K562 (cell line): ENCODE measurements at regions not wholly inside any gene's neighbourhood (a gene's known extent, or its start where the extent isn't known, plus 50 kb on each side); places are given as distances from the start of the nearest gene placed in this dataset.

Source experiments
- ATAC-seq: fragments of 200-7000 bp; cut with Tn5 transposase; 3 replicates; pipeline ENCODE4 v1.9.1; 2020; ENCODE audit warnings: moderate library complexity
- BruUV-seq: library from RNA; stranded (reverse); fragments of 400-500 nt; replicated peaks from 2 replicates; lab custom pipeline; 2021; lab: Mats Ljungman, UMichigan
- CTCF ChIA-PET: fragments of 300-600 bp; formaldehyde crosslinking; extraction: SDS; loops from one replicate; lab custom pipeline; 2021; ENCODE audit warnings: low intra/inter-chr PET ratio; lab: Yijun Ruan, JAX
- POLR2A ChIA-PET: fragments of 300-600, 350-650 bp; sonication (Branson Sonifier 250); formaldehyde crosslinking; extraction: SDS; loops from one replicate; lab custom pipeline; 2021; ENCODE audit warnings: antibody characterized with exemption, inconsistent platforms; lab: Yijun Ruan, JAX
- DNase-seq, 4 experiments: peaks; one replicate each; pipeline versions ENCODE4 v3.0.0 to v3.0.0-alpha.2; 2011 to 2018; ENCODE audit warnings: low spot score in 3 of 4, mixed read lengths in 3 of 4; ENCODE audit errors: extremely low read depth in 1 of 4
- FAIRE-seq: peaks from 2 replicates; lab custom pipeline; 2011; peaks lifted over from hg19 to GRCh38; lab: Jason Lieb, UNC
- H2AFZ ChIP-seq: 2 replicates; pipeline ENCODE4 v1.6.0; 2011; ENCODE audit warnings: low read depth, low read length, control low read depth, inconsistent platforms
- H3K27ac ChIP-seq: fragments of 200-600 bp; 3 replicates; pipeline ENCODE4 v1.8.0; 2011; ENCODE audit warnings: low read depth, mild to moderate bottlenecking, control low read depth, inconsistent platforms, low read length, moderate library complexity, mixed read lengths; ENCODE audit errors: extremely low read depth
- H3K27me3 ChIP-seq, 2 experiments: fragments of 300-600 bp in 1 of 2; 2 replicates in 1 of 2; 3 replicates in 1 of 2; pipeline versions ENCODE4 v1.6.0 to v1.8.0; 2011; ENCODE audit warnings: inconsistent platforms in 2 of 2, low read length in 2 of 2, mild to moderate bottlenecking in 1 of 2, mixed read lengths in 1 of 2, moderate library complexity in 1 of 2; ENCODE audit not compliant: control insufficient read depth in 2 of 2, insufficient read depth in 2 of 2
- H3K36me3 ChIP-seq: fragments of 300-600 bp; 3 replicates; pipeline ENCODE4 v1.8.0; 2011; ENCODE audit warnings: mild to moderate bottlenecking, low read length, inconsistent platforms; ENCODE audit not compliant: control insufficient read depth, insufficient read depth
- H3K4me1 ChIP-seq, 2 experiments: fragments of 200-600 bp in 1 of 2; replicated peaks in 1 of 2; 2 replicates in 1 of 2; 3 replicates in 1 of 2; pipeline versions ENCODE4 v1.5.1 to v1.8.0; 2011; ENCODE audit warnings: inconsistent platforms in 2 of 2, low read length in 2 of 2, mild to moderate bottlenecking in 1 of 2, mixed read lengths in 1 of 2, moderate library complexity in 1 of 2; ENCODE audit not compliant: control insufficient read depth in 2 of 2, insufficient read depth in 2 of 2
- H3K4me2 ChIP-seq: 2 replicates; pipeline ENCODE4 v1.6.1; 2011; ENCODE audit warnings: low read length, control low read depth, inconsistent platforms, mixed read lengths; ENCODE audit not compliant: insufficient read depth
- H3K4me3 ChIP-seq: fragments of 200-600 bp; sonication (generic), shearing (Covaris generic); 2 replicates; pipeline ENCODE4 v1.5.1; 2016; ENCODE audit warnings: control low read depth, inconsistent platforms
- H3K79me2 ChIP-seq: fragments of 200-600 bp; 3 replicates; pipeline ENCODE4 v1.8.0; 2011; ENCODE audit warnings: low read length, inconsistent platforms; ENCODE audit not compliant: control insufficient read depth, insufficient read depth
- H3K9ac ChIP-seq, 2 experiments: 2 replicates each; pipeline versions ENCODE4 v1.6.0 to v1.6.1; 2011; ENCODE audit warnings: low read depth in 2 of 2, low read length in 2 of 2, control low read depth in 1 of 2, inconsistent platforms in 1 of 2, mild to moderate bottlenecking in 1 of 2, mixed read lengths in 1 of 2; ENCODE audit not compliant: insufficient read depth in 1 of 2
- H3K9me1 ChIP-seq: one replicate; pipeline ENCODE4 v1.6.0; 2011; ENCODE audit warnings: inconsistent platforms, mild to moderate bottlenecking, low read length, moderate library complexity; ENCODE audit not compliant: control insufficient read depth, insufficient read depth
- H3K9me3 ChIP-seq: replicated peaks from 2 replicates; pipeline ENCODE4 v1.5.1; 2011; ENCODE audit warnings: low read depth, low read length, inconsistent platforms; ENCODE audit not compliant: control insufficient read depth, insufficient read depth
- H4K20me1 ChIP-seq: replicated peaks from 2 replicates; pipeline ENCODE4 v1.6.1; 2011; ENCODE audit warnings: low read length, inconsistent platforms, mixed read lengths; ENCODE audit not compliant: control insufficient read depth, insufficient read depth
- EHMT2 ChIP-seq: fragments of 450-650 bp; IDR thresholded peaks from 2 replicates; pipeline ENCODE4 v1.6.1; 2018; ENCODE audit warnings: antibody characterized with exemption
- FOXM1 ChIP-seq, 2 experiments: fragments of 450-650 bp in 1 of 2; sonication (generic) in 1 of 2; formaldehyde crosslinking in 1 of 2; IDR thresholded peaks; 2 replicates each; pipeline versions ENCODE4 v1.6.1 to v1.9.0; 2017 to 2022; ENCODE audit warnings: low read depth in 2 of 2, mild to moderate bottlenecking in 2 of 2, missing genetic modification reagents in 1 of 2, moderate library complexity in 1 of 2
- GABPA ChIP-seq: fragments of 200-800 bp; sonication (Bioruptor generic); conservative IDR thresholded peaks from 2 replicates; pipeline ENCODE4 v1.6.1; 2016; ENCODE audit warnings: low read depth, missing genetic modification characterization, missing compliant biosample characterization
- SIX5 ChIP-seq, 2 experiments: IDR thresholded peaks; 2 replicates each; pipeline ENCODE4 v1.6.1; 2011; ENCODE audit warnings: low read length in 2 of 2, borderline replicate concordance in 1 of 2, low read depth in 1 of 2, mild to moderate bottlenecking in 1 of 2, moderate library complexity in 1 of 2; ENCODE audit not compliant: insufficient read depth in 1 of 2
- STAT6 ChIP-seq: sonication (generic); formaldehyde crosslinking; IDR thresholded peaks from 2 replicates; pipeline ENCODE4 v1.8.1; 2023; ENCODE audit warnings: mild to moderate bottlenecking, missing genetic modification reagents
- ZKSCAN8 ChIP-seq: fragments of 200-800 bp; sonication (Bioruptor generic); IDR thresholded peaks from 2 replicates; pipeline ENCODE4 v1.6.1; 2016; ENCODE audit warnings: missing genetic modification characterization, missing compliant biosample characterization
- ZNF12 ChIP-seq: sonication (generic); formaldehyde crosslinking; IDR thresholded peaks from 2 replicates; pipeline ENCODE4 v1.4.0; 2020; ENCODE audit warnings: mild to moderate bottlenecking, missing genetic modification reagents
- WGBS: fragments of 100-300 bp; shearing (Covaris generic); methylation state at CpG from one replicate; pipeline ENCODE4 v1.1.6; 2016; ENCODE audit warnings: low coverage, mixed read lengths; ENCODE audit not compliant: insufficient coverage; ENCODE audit errors: missing lambda C conversion rate; 5-methylcytosine and 5-hydroxymethylcytosine counted together
- in situ Hi-C: fragments of 300-500 bp; cut with MboI; formaldehyde crosslinking; loops from 4 replicates; pipeline ENCODE4 v1.15.0; 2018; ENCODE audit warnings: inconsistent platforms, mixed read lengths
- intact Hi-C: fragments of 100-400 bp; cut with micrococcal nuclease; formaldehyde crosslinking; loops from 2 replicates; pipeline ENCODE4 v1.14.2; 2022

- Histone ChIP-seq H3K79me2 (no peaks in the 10 kb centered on the region), H3K9me3 (no peaks in the 10 kb centered on the region), H3K9me1 (no peaks in the 10 kb centered on the region), H3K4me2 (no peak overlapping the region), H3K36me3 (no peaks in the 10 kb centered on the region), H3K27me3 (peaks cover 3 to 49% of the 10 kb centered on the region in 2 experiments; a peak in 3 of 5 replicates), H3K4me3 (no peak overlapping the region), H4K20me1 (no peaks in the 10 kb centered on the region), H3K27ac (no peak overlapping the region), H3K9ac (no peak overlapping the region), H3K4me1 (no peaks in the 10 kb centered on the region), H2AFZ (no peak overlapping the region)
- FAIRE-seq: no peak
- WGBS: 4% methylated on average over 8 of the region's 9 CpGs
- in situ Hi-C loops: no loop called here
- intact Hi-C loops: no loop called here
- ChIA-PET CTCF (no interaction called here), POLR2A (no interaction called here)
- no peak for ATAC-seq
- DNase-seq: no peak
- BruUV-seq: no TSS peak
- no peak for TF ChIP-seq ZKSCAN8 (CRISPR knock-in tag)
- no peak for TF ChIP-seq FOXM1 (IDR thresholded peaks at IDR 0.05; ENCODE audit: low read depth)
- no peak for TF ChIP-seq FOXM1 (CRISPR knock-in tag; IDR thresholded peaks at IDR 0.05; ENCODE audit: low read depth)
- TF ChIP-seq GABPA (tag): no peak
- no peak for TF ChIP-seq EHMT2
- no peak for TF ChIP-seq SIX5 (IDR thresholded peaks at IDR 0.05; ENCODE audit: borderline replicate concordance in 1 of 2, insufficient read depth in 1 of 2, low read depth in 1 of 2, low read length in 2 of 2)
These were observed 127.7 kb downstream of the ZIC5 start for GRCh38 chr13:99843872-99844271.

- H3K4me1 ChIP-seq: no peaks in the 10 kb centered on the region
- H3K9me1 ChIP-seq: no peaks in the 10 kb centered on the region
- H3K9ac ChIP-seq: no peak overlapping the region
- no peak for DNase-seq
- H2AFZ ChIP-seq: no peak overlapping the region
- no peak for FAIRE-seq
- no peaks in the 10 kb centered on the region for H4K20me1 ChIP-seq
- no peak overlapping the region for H3K27ac ChIP-seq
- no peak overlapping the region for H3K4me2 ChIP-seq
- CTCF ChIA-PET: no interaction called here
- WGBS: 0% methylated on average over 1 of the region's 1 CpG
- in situ Hi-C loops (no loop called here), intact Hi-C loops (no loop called here)
- H3K4me3 ChIP-seq: no peak overlapping the region
- ATAC-seq: no peak
- no TSS peak for BruUV-seq
- no peaks in the 10 kb centered on the region for H3K9me3 ChIP-seq
- H3K36me3 ChIP-seq: no peaks in the 10 kb centered on the region
- H3K79me2 ChIP-seq: no peaks in the 10 kb centered on the region
- no peak for TF ChIP-seq ZNF12 (CRISPR knock-in tag)
- no peak for TF ChIP-seq STAT6 (CRISPR knock-in tag)
- peaks cover 3 to 38% of the 10 kb centered on the region in 2 experiments; a peak in 3 of 5 replicates for H3K27me3 ChIP-seq
- POLR2A ChIA-PET: interaction anchor here (0.6 kb wide), 1 partner anchor 124 kb away, joined by 3 read pairs; no protein-coding TSS in a partner anchor
These were observed 129.2 kb downstream of the ZIC5 start for GRCh38 chr13:99842405-99842804.
